GM19455 (cell line): ENCODE measurements at regions not wholly inside any gene's neighbourhood (a gene's known extent, or its start where the extent isn't known, plus 50 kb on each side); places are given as distances from the start of the nearest gene placed in this dataset.

Experiments
- ATAC-seq: cut with Tn5 transposase; IDR thresholded peaks from one replicate; pipeline ENCODE4 v1.9.1; 2021; ENCODE audit not compliant: unreplicated experiment

- no peak for ATAC-seq
Measured at GRCh38 chr1:81496349-81496748, 304.4 kb upstream of the ADGRL2 start.

DNA sequence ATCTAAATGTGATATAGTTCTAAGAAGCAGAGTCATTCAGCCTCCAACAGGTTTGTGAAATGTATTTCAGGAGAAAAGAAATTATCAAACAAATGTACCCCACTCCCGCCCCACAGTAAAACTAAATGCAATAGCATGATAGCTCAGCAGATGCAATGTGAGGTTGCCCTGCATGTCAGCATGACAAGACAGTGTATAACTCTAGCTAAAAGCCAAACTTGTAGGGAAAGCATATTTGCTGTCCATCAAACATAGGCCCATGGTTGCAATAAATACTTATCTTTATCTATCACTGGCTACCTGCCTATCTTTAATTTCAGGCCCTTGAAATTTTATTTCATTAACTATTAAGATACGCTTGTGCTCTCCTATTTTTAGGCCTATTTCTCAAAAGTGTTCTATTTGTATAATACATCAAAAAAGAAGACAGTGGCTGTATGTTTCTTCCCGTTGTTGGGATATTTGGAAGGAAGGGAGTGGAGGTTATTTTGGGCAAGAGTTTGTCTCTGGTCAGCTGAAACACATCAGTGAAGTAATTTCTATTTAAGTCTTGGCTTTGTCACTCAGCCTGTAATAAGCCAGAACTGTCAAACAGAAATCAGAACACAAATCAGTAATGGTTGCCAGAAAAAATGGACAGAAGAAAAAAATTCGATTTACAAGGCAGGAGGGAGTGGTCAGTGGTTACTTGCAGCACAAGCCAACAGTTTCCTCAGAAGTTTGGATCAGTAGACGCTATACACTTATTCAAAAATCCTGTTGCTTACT, 307.4 kb upstream of the ADGRL2 start:
- no peak for ATAC-seq

DNA sequence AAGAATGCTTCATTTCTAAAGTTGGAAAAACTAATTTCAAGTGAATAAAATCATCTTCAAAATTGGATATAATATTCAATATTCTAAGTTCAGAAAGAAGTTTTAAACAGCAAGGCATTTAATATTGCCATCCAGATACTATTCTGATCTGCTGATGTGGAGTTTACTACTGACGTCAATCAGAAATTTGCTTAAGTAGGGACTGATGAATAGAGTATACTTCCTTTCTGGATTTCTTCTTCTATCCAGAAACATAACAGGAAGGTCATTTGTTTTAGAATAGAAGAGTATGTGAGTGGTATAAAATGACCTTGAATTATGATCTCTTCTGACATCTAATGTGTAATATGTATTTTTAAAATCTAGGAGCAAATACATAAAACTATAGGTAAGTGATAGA, 308.1 kb upstream of the ADGRL2 start:
- ATAC-seq = no peak

- no peak for ATAC-seq
Measured at GRCh38 chr1:81490614-81491013, 310.1 kb upstream of the ADGRL2 start.

- no peak for ATAC-seq
Measured at GRCh38 chr1:81489372-81489934, 311.3 kb upstream of the ADGRL2 start.

GRCh38 chr1:81484284-81484683, 316.4 kb upstream of the ADGRL2 start:
- ATAC-seq = no peak

GRCh38 chr1:81478219-81478618, 322.5 kb upstream of the ADGRL2 start:
- ATAC-seq = no peak

GRCh38 chr1:81477710-81478109, 323.0 kb upstream of the ADGRL2 start:
- ATAC-seq = no peak

DNA sequence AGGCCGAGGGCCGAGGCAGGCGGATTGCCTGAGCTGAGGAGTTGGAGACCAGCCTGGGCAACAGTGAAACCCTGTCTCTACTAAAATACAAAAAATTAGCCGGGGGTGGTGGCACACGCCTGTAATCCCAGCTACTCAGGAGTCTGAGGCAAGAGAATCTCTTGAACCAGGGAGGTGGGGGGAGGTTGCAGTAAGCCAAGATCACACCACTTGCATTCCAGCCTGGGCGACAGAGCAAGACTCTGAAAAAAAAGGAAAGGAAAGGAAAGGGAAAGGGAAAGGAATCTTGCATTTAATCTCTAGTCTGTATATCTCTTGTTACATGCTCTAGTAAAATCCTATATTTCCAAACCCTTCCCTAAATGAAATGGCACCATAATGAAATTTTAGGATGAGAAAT, 328.3 kb upstream of the ADGRL2 start:
- ATAC-seq = no peak

- ATAC-seq = no peak
Measured at GRCh38 chr1:81471255-81471654, 329.5 kb upstream of the ADGRL2 start.

DNA sequence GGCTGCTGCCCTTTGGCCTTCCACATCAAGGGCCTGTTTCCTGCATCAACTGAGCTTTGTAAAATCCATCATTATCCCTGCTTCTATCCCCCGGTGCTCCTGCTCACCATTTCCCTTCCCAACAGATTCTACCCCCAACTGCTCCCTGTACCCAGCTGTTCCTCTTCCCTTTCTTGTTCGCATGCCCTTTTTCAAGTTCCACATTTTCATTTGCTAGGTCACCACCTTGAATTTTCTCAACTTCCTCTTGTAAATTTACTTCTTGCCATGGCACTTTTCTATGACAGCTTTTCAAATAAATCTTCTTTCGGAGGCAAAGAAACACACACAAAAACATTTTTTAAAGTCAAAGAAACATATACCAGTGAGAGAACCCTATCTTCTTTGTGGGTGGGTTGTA, 330.5 kb upstream of the ADGRL2 start:
- no peak for ATAC-seq

DNA sequence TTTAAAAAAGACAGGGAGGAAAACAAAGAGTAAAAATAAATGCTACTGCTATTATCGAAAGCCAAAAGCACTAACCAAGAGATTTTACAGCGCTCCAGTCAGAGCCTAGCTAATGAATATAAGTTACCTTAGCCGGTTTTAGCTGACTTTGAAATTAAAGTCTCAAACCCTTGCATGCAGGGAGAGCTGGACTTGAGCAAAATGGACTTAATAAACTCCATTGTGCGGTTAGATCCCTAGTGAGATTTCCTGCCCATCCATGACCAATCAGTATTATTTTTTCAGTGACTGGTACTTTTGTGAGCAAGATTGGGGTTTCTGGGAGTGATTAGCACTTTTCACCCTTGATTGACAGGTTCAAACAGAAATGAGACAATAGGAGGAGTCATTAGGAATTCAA, 333.4 kb upstream of the ADGRL2 start:
- ATAC-seq = no peak

DNA sequence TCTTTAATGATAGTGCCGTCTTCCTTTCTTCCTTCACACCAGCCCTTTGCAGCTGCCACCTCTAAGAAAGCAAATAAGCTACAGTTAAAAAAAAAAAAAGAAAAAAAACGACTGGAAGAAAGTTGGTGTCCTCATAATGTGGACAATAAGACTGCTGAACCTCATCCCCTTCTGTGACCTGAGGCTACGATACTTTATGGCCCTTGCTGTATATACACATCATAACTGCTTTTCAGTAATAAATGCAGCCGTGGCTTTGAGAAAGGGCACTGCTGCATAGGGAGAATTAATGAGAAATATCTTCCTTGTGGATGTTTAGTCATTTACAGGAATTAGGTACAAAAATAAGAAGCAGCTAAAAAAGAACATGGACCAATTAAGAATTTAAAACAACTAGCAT, 333.8 kb upstream of the ADGRL2 start:
- ATAC-seq = no peak

GRCh38 chr1:81463936-81464837, 336.5 kb upstream of the ADGRL2 start:
- ATAC-seq = no peak

DNA sequence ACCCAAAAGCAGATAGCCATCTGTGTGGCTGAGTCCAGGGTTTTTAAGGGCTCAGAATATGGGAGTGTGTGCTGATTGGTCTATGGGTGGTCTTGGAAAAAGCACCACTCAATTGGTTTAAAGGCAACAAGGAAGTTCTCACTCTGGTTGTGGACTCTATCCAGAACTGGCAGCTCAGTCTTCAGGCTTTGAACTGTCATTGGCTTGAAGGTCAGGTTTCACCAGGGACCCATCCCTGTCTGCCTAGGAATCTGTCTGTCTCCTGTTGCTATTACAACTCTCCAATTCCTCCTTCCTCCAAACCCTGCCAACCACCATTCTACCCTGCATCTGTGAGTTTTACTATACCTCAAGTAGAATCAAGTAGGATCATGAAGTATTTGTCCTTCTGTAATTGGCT, 341.7 kb upstream of the ADGRL2 start:
- no peak for ATAC-seq

DNA sequence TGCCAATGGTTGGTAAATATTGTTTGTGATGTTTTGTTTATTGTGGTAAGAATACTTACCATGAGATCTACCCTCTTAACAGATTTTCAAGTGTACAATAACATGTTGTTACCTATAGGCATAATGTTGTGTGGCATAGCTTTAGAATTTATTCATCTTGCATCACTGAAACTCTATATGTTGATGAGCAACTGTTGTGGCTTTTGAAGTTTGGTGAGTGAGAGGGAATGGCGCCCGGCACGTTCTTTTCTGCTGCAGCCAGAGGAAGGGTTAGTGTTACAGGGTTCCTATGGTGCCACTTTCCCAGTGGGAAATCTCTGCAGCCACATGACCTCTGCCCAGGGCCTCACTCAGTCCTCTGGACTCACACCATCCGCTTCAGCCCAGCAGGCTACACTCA, 342.5 kb upstream of the ADGRL2 start:
- ATAC-seq = no peak

DNA sequence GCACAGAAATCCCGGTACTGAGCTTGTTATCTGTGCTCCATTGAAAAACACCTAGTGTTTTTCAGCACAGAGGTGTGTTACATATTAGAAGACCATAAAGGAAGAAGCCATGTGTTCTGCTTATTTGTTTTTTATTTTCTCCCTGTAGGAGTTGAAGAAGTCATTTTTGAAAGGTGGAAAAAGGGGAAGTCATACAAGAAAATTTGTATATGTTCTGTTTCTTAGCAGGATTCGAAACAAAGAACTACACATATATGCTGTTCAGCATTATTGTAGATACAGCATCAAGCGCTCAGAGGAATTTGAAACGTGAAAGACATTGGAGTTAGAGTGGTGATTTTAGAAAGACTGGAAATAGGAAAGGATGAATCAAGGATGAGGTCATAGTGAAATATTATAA, 345.3 kb upstream of the ADGRL2 start:
- ATAC-seq = no peak

DNA sequence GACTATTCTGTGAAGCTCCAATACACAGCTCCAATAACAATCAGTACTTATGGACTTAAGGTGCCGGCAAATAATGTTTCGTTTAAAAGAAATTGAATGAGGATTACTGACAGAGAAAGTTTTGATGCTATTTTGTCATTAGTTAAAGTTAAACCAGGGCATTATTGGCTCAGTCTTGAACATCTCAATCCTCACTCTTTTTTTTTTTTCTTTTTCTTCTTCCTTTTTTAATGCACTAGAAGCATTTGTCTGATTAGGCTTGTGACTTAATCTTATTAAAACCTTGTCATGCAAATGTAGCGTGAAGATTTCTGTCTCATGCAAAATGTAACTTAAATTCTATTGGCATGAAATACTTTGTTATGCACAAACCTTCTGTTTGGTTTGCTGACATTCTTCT, 346.8 kb upstream of the ADGRL2 start:
- ATAC-seq = no peak

DNA sequence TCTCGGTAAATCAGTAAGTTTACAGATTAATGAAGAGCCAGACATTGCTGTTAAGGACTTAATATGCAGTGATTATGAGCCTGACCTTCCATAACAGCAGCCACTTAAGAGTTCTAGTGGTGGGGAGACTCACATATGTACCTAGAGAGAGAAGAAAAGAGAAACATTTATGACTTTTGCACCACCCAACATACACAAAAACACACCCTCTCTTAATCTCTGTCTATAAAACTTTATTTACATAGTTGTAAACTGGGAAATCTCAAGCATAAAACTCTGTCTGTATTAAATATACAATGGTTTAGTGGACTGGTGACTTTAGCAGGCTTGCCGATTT, 347.4 kb upstream of the ADGRL2 start:
- ATAC-seq = no peak

DNA sequence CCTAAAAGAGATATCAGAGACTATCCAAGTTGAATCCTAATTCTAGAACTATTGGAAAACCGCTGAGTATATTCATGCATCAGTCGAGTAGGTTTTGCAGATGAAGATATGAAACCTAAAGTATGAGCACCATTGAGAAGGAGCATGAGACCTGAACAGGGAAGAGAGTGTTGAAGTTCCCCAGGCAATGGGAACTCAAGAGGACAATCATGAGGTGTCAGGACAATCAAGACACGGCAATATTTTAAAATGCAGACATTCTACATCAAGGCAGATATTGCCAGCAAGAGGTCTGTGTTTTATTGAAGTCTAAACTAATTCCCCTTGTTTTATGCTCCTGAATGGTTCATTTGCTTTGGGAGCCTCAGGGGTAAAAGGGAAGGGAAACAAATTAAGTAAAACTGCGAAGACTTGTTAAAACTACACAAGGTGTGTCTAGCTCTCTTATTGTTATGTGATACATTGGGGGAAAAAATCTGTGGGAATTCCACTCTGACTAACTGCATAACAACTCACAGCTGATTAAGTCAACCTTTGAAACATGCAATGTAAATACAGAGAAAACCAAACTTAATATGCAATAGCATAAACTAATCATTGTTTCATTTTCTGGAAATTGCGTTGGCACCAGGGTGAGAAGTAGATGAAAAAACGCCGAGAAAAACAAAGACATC, 347.9 kb upstream of the ADGRL2 start:
- ATAC-seq = no peak

- ATAC-seq = no peak
Measured at GRCh38 chr1:81449786-81450185, 350.9 kb upstream of the ADGRL2 start.
